Keratinocyte (primary cell): ENCODE measurements at regions not wholly inside any gene's neighbourhood (a gene's known extent, or its start where the extent isn't known, plus 50 kb on each side); places are given as distances from the start of the nearest gene placed in this dataset.

Source experiments
- DNase-seq: peaks from one replicate; pipeline ENCODE4 v3.0.0-alpha.2; 2011; ENCODE audit warnings: low read depth, missing footprints, low spot score
- FAIRE-seq: peaks from 2 replicates; lab custom pipeline; 2011; peaks lifted over from hg19 to GRCh38; lab: Jason Lieb, UNC
- H2AFZ ChIP-seq: 2 replicates; pipeline ENCODE4 v1.6.0; 2012; ENCODE audit warnings: low read length, control low read depth, inconsistent platforms; ENCODE audit not compliant: control insufficient read depth
- H3K27ac ChIP-seq: 2 replicates; pipeline ENCODE4 v1.5.1; 2011; ENCODE audit warnings: low read length; ENCODE audit not compliant: control insufficient read depth, insufficient read depth
- H3K27me3 ChIP-seq: 3 replicates; pipeline ENCODE4 v1.6.0; 2011; ENCODE audit warnings: low read length; ENCODE audit not compliant: control insufficient read depth, insufficient read depth; ENCODE audit errors: extremely low read depth
- H3K36me3 ChIP-seq, 2 experiments: 2 replicates in 1 of 2; 3 replicates in 1 of 2; pipeline ENCODE4 v1.5.1; 2011; ENCODE audit warnings: low read length in 2 of 2, mild to moderate bottlenecking in 1 of 2; ENCODE audit not compliant: control insufficient read depth in 2 of 2, insufficient read depth in 2 of 2; ENCODE audit errors: extremely low read depth in 1 of 2
- H3K4me1 ChIP-seq: 3 replicates; pipeline ENCODE4 v1.5.1; 2011; ENCODE audit warnings: low read length; ENCODE audit not compliant: control insufficient read depth, insufficient read depth; ENCODE audit errors: extremely low read depth
- H3K4me2 ChIP-seq: 3 replicates; pipeline ENCODE4 v1.6.0; 2011; ENCODE audit warnings: low read depth, low read length; ENCODE audit not compliant: control insufficient read depth, insufficient read depth; ENCODE audit errors: extremely low read depth
- H3K4me3 ChIP-seq, 3 experiments: fragments of 200-600 bp in 1 of 3; sonication (generic) in 1 of 3; 2 replicates in 2 of 3; 3 replicates in 1 of 3; pipeline ENCODE4 v1.5.1; 2011 to 2016; ENCODE audit warnings: low read length in 3 of 3, mild to moderate bottlenecking in 3 of 3, control low read depth in 2 of 3, inconsistent platforms in 1 of 3, low read depth in 1 of 3, mixed read lengths in 1 of 3, mixed run types in 1 of 3, moderate library complexity in 1 of 3; ENCODE audit not compliant: control insufficient read depth in 2 of 3, insufficient read depth in 2 of 3; ENCODE audit errors: extremely low read depth in 1 of 3
- H3K79me2 ChIP-seq: 2 replicates; pipeline ENCODE4 v1.6.0; 2012; ENCODE audit warnings: low read length; ENCODE audit not compliant: control insufficient read depth, insufficient read depth
- H3K9ac ChIP-seq: 3 replicates; pipeline ENCODE4 v1.6.0; 2011; ENCODE audit warnings: low read length; ENCODE audit not compliant: control insufficient read depth, insufficient read depth; ENCODE audit errors: extremely low read depth
- H3K9me1 ChIP-seq: 3 replicates; pipeline ENCODE4 v1.6.0; 2011; ENCODE audit warnings: low read length; ENCODE audit not compliant: control insufficient read depth, insufficient read depth; ENCODE audit errors: extremely low read depth
- H3K9me3 ChIP-seq: 2 replicates; pipeline ENCODE4 v1.5.1; 2012; ENCODE audit warnings: low read depth, low read length; ENCODE audit not compliant: control insufficient read depth
- H4K20me1 ChIP-seq: 3 replicates; pipeline ENCODE4 v1.6.0; 2011; ENCODE audit warnings: low read length; ENCODE audit not compliant: control insufficient read depth, insufficient read depth; ENCODE audit errors: extremely low read depth
- EZH2 ChIP-seq: IDR thresholded peaks from one replicate; pipeline ENCODE4 v1.6.1; 2012; ENCODE audit warnings: inconsistent platforms, mild to moderate bottlenecking, low read length, moderate library complexity
- dilution Hi-C: fragments of 300-500 bp; cut with MboI; formaldehyde crosslinking; loops from one replicate; pipeline ENCODE4 v1.7.0; 2020; ENCODE audit warnings: low sequenced_read_pairs; ENCODE audit not compliant: extremely low pct_ligation_motif_present
- TF ChIP-seq, protein P1 (sequence below), 3 experiments: IDR thresholded peaks in 1 of 3; conservative IDR thresholded peaks in 1 of 3; optimal IDR thresholded peaks in 1 of 3; 2 replicates in 2 of 3; 3 replicates in 1 of 3; pipeline versions ENCODE3 to v1.5.1; 2011; ENCODE audit warnings: low read length in 3 of 3, mild to moderate bottlenecking in 3 of 3, moderate library complexity in 2 of 3, control low read depth in 1 of 3, inconsistent platforms in 1 of 3; ENCODE audit not compliant: insufficient read depth in 2 of 3; ENCODE audit errors: extremely low read depth in 1 of 3

DNA sequence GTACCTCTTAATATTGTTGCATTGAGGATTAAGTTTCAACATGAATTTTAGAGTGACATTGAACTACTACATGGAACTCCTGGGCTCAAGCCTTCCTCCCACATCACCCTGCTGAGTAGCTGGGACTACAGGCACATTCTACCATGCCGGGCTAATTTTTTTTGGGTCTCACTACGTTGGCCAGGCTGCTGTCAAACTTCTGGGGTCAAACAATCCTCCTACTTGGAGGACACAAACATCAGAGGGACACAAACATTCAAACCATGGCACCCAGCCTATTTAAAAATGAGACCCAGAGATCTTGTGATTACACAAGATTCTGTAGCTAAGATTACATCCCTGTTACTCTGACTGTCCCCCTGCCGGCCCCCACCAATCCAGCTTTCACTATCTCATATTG lies 180.9 kb downstream of the KCNRG start:
- H3K4me1 ChIP-seq = no peaks in the 10 kb centered on the region
- peaks cover 9% of the 10 kb centered on the region for H3K27me3 ChIP-seq
- no peaks in the 10 kb centered on the region for H3K79me2 ChIP-seq
- H3K27ac ChIP-seq = no peak overlapping the region
- no peaks in the 10 kb centered on the region for H3K36me3 ChIP-seq
- no peak overlapping the region for H3K9ac ChIP-seq
- FAIRE-seq = no peak
- no peaks in the 10 kb centered on the region for H4K20me1 ChIP-seq
- DNase-seq = no peak
- no peak for TF ChIP-seq EZH2
- TF ChIP-seq, protein P1, sequence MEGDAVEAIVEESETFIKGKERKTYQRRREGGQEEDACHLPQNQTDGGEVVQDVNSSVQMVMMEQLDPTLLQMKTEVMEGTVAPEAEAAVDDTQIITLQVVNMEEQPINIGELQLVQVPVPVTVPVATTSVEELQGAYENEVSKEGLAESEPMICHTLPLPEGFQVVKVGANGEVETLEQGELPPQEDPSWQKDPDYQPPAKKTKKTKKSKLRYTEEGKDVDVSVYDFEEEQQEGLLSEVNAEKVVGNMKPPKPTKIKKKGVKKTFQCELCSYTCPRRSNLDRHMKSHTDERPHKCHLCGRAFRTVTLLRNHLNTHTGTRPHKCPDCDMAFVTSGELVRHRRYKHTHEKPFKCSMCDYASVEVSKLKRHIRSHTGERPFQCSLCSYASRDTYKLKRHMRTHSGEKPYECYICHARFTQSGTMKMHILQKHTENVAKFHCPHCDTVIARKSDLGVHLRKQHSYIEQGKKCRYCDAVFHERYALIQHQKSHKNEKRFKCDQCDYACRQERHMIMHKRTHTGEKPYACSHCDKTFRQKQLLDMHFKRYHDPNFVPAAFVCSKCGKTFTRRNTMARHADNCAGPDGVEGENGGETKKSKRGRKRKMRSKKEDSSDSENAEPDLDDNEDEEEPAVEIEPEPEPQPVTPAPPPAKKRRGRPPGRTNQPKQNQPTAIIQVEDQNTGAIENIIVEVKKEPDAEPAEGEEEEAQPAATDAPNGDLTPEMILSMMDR (optimal IDR thresholded peaks at IDR 0.05 in 1 of 3, IDR thresholded peaks at IDR 0.05 in 1 of 3, conservative IDR thresholded peaks at IDR 0.05 in 1 of 3; ENCODE audit: extremely low read depth in 1 of 3, insufficient read depth in 2 of 3, low read length in 3 of 3) = no peak
- dilution Hi-C loops = no loop called here
- H2AFZ ChIP-seq = no peak overlapping the region
- H3K4me2 ChIP-seq = no peak overlapping the region
- H3K4me3 ChIP-seq = no peak overlapping the region
- no peaks in the 10 kb centered on the region for H3K9me1 ChIP-seq
- no peaks in the 10 kb centered on the region for H3K9me3 ChIP-seq

DNA sequence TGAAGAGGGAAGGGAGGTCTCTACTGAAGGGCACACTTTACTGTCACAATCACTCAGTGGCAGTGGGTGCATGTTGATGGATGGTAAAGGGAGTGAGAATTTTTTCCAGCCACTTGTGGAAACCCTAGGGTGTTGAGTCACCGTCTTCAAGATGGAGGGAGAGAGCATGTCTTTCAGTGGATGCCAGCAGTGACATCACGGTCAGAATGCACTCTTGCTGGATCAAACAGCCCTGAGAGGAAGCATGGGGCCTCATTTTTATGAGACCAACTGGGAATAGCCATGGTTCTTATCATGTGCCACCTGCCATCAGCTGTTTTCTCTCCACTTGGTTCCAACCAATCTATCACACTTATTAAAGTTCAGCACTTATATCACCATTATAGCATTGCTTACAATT lies 182.5 kb downstream of the KCNRG start:
- Histone ChIP-seq H4K20me1 (no peaks in the 10 kb centered on the region), H3K4me3 (no peak overlapping the region), H3K27me3 (peaks cover 4% of the 10 kb centered on the region), H2AFZ (no peak overlapping the region), H3K9me3 (no peaks in the 10 kb centered on the region), H3K9me1 (no peaks in the 10 kb centered on the region), H3K27ac (no peak overlapping the region), H3K36me3 (no peaks in the 10 kb centered on the region), H3K9ac (no peak overlapping the region), H3K4me2 (no peak overlapping the region), H3K4me1 (no peaks in the 10 kb centered on the region), H3K79me2 (no peaks in the 10 kb centered on the region)
- FAIRE-seq (no peak), DNase-seq (no peak)
- TF ChIP-seq EZH2 = no peak
- TF ChIP-seq, protein P1 (optimal IDR thresholded peaks at IDR 0.05 in 1 of 3, IDR thresholded peaks at IDR 0.05 in 1 of 3, conservative IDR thresholded peaks at IDR 0.05 in 1 of 3; ENCODE audit: extremely low read depth in 1 of 3, insufficient read depth in 2 of 3, low read length in 3 of 3) = no peak
- dilution Hi-C loops = no loop called here
